ENCODE measurements at regions not wholly inside any gene's neighbourhood (a gene's known extent, or its start where the extent isn't known, plus 50 kb on each side); places are given as distances from the start of the nearest gene placed in this dataset.

DNA sequence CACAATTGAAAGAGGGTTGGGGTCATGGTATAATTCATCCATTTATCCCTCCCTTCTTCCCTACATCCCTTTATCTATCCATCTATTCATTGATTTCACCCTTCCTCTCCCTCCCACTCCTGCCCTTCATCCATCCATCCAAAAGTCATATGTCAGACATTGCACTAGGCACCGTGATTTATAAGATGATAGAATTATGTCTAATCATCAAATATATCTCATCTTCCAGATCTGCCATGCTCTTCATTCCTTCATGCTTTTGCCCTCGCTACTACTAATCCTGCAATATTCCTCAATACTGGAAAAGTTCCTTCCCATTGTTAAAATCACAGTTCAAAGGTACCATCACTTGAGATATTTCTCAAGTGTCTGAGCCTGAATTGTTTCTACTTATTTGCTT, 335.2 kb upstream of the CDH11 start:
- FAIRE-seq, result no peak
- Histone ChIP-seq H2AFZ (ENCODE audit: low read depth, low read length) (no peak overlapping the region), H3K4me3 (ENCODE audit: insufficient read depth, low read depth, low read length) (no peak overlapping the region), H3K9me3 (ENCODE audit: insufficient read depth, low read depth, low read length) (no peaks in the 10 kb centered on the region), H3K36me3 (ENCODE audit: insufficient read depth, low read length) (no peaks in the 10 kb centered on the region), H3K27ac (ENCODE audit: low read depth, low read length) (no peak overlapping the region), H3K4me2 (ENCODE audit: low read length) (no peak overlapping the region), H3K9ac (ENCODE audit: low read length) (no peak overlapping the region), H4K20me1 (ENCODE audit: insufficient read depth, low read length) (no peaks in the 10 kb centered on the region), H3K4me1 (ENCODE audit: insufficient read depth, low read length) (no peaks in the 10 kb centered on the region), H3K79me2 (ENCODE audit: insufficient read depth, low read length) (no peaks in the 10 kb centered on the region), H3K27me3 (ENCODE audit: insufficient read depth, low read length) (no peaks in the 10 kb centered on the region)
- no peaks in the 10 kb centered on the region for H3K36me3 Mint-ChIP-seq (ENCODE audit: low read depth, unreplicated experiment)
- H3K9me3 Mint-ChIP-seq (ENCODE audit: unreplicated experiment), result no peaks in the 10 kb centered on the region
- no peak for DNase-seq (ENCODE audit: low read depth)
- no peak overlapping the region for H3K27ac Mint-ChIP-seq (ENCODE audit: unreplicated experiment)
- TF ChIP-seq, protein P1, sequence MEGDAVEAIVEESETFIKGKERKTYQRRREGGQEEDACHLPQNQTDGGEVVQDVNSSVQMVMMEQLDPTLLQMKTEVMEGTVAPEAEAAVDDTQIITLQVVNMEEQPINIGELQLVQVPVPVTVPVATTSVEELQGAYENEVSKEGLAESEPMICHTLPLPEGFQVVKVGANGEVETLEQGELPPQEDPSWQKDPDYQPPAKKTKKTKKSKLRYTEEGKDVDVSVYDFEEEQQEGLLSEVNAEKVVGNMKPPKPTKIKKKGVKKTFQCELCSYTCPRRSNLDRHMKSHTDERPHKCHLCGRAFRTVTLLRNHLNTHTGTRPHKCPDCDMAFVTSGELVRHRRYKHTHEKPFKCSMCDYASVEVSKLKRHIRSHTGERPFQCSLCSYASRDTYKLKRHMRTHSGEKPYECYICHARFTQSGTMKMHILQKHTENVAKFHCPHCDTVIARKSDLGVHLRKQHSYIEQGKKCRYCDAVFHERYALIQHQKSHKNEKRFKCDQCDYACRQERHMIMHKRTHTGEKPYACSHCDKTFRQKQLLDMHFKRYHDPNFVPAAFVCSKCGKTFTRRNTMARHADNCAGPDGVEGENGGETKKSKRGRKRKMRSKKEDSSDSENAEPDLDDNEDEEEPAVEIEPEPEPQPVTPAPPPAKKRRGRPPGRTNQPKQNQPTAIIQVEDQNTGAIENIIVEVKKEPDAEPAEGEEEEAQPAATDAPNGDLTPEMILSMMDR (IDR thresholded peaks at IDR 0.05; ENCODE audit: insufficient read depth, low read depth, low read length), result no peak
- TF ChIP-seq EZH2 (IDR thresholded peaks at IDR 0.05; ENCODE audit: insufficient read depth, low read length), result no peak
- H3K4me1 Mint-ChIP-seq (ENCODE audit: low read depth, unreplicated experiment), result no peaks in the 10 kb centered on the region
- no peak overlapping the region for H3K4me3 Mint-ChIP-seq (ENCODE audit: unreplicated experiment)
- peaks cover 7% of the 10 kb centered on the region for H3K27me3 Mint-ChIP-seq (ENCODE audit: low read depth, unreplicated experiment)

GRCh38 chr16:65455761-65456160, 333.9 kb upstream of the CDH11 start:
- H3K4me3 ChIP-seq (ENCODE audit: insufficient read depth, low read depth, low read length), result no peak overlapping the region
- Mint-ChIP-seq H3K4me3 (ENCODE audit: unreplicated experiment) (no peak overlapping the region), H3K4me1 (ENCODE audit: low read depth, unreplicated experiment) (no peaks in the 10 kb centered on the region), H3K36me3 (ENCODE audit: low read depth, unreplicated experiment) (no peaks in the 10 kb centered on the region), H3K27me3 (ENCODE audit: low read depth, unreplicated experiment) (peaks cover 7% of the 10 kb centered on the region), H3K27ac (ENCODE audit: unreplicated experiment) (no peak overlapping the region), H3K9me3 (ENCODE audit: unreplicated experiment) (no peaks in the 10 kb centered on the region)
- no peaks in the 10 kb centered on the region for H3K27me3 ChIP-seq (ENCODE audit: insufficient read depth, low read length)
- H3K27ac ChIP-seq (ENCODE audit: low read depth, low read length), result no peak overlapping the region
- no peaks in the 10 kb centered on the region for H3K9me3 ChIP-seq (ENCODE audit: insufficient read depth, low read depth, low read length)
- DNase-seq (ENCODE audit: low read depth) (no peak), FAIRE-seq (no peak)
- no peak overlapping the region for H3K4me2 ChIP-seq (ENCODE audit: low read length)
- no peaks in the 10 kb centered on the region for H4K20me1 ChIP-seq (ENCODE audit: insufficient read depth, low read length)
- no peak overlapping the region for H3K9ac ChIP-seq (ENCODE audit: low read length)
- H2AFZ ChIP-seq (ENCODE audit: low read depth, low read length), result no peak overlapping the region
- H3K79me2 ChIP-seq (ENCODE audit: insufficient read depth, low read length), result no peaks in the 10 kb centered on the region
- H3K4me1 ChIP-seq (ENCODE audit: insufficient read depth, low read length), result no peaks in the 10 kb centered on the region
- TF ChIP-seq EZH2 (IDR thresholded peaks at IDR 0.05; ENCODE audit: insufficient read depth, low read length), result no peak
- TF ChIP-seq, protein P1 (IDR thresholded peaks at IDR 0.05; ENCODE audit: insufficient read depth, low read depth, low read length), result no peak
- H3K36me3 ChIP-seq (ENCODE audit: insufficient read depth, low read length), result no peaks in the 10 kb centered on the region

GRCh38 chr16:65453646-65454045, 331.8 kb upstream of the CDH11 start:
- Mint-ChIP-seq H3K36me3 (ENCODE audit: low read depth, unreplicated experiment) (no peaks in the 10 kb centered on the region), H3K27me3 (ENCODE audit: low read depth, unreplicated experiment) (peaks cover 7% of the 10 kb centered on the region), H3K9me3 (ENCODE audit: unreplicated experiment) (peaks cover 2% of the 10 kb centered on the region), H3K4me1 (ENCODE audit: low read depth, unreplicated experiment) (no peaks in the 10 kb centered on the region), H3K27ac (ENCODE audit: unreplicated experiment) (no peak overlapping the region), H3K4me3 (ENCODE audit: unreplicated experiment) (no peak overlapping the region)
- H4K20me1 ChIP-seq (ENCODE audit: insufficient read depth, low read length), result no peaks in the 10 kb centered on the region
- no peak overlapping the region for H3K9ac ChIP-seq (ENCODE audit: low read length)
- H3K36me3 ChIP-seq (ENCODE audit: insufficient read depth, low read length), result no peaks in the 10 kb centered on the region
- TF ChIP-seq, protein P1 (IDR thresholded peaks at IDR 0.05; ENCODE audit: insufficient read depth, low read depth, low read length), result no peak
- TF ChIP-seq EZH2 (IDR thresholded peaks at IDR 0.05; ENCODE audit: insufficient read depth, low read length), result no peak
- no peak overlapping the region for H3K27ac ChIP-seq (ENCODE audit: low read depth, low read length)
- no peaks in the 10 kb centered on the region for H3K9me3 ChIP-seq (ENCODE audit: insufficient read depth, low read depth, low read length)
- H3K79me2 ChIP-seq (ENCODE audit: insufficient read depth, low read length), result no peaks in the 10 kb centered on the region
- no peak overlapping the region for H2AFZ ChIP-seq (ENCODE audit: low read depth, low read length)
- DNase-seq (ENCODE audit: low read depth) (no peak), FAIRE-seq (no peak)
- H3K4me2 ChIP-seq (ENCODE audit: low read length), result no peak overlapping the region
- no peak overlapping the region for H3K4me3 ChIP-seq (ENCODE audit: insufficient read depth, low read depth, low read length)
- no peaks in the 10 kb centered on the region for H3K27me3 ChIP-seq (ENCODE audit: insufficient read depth, low read length)
- no peaks in the 10 kb centered on the region for H3K4me1 ChIP-seq (ENCODE audit: insufficient read depth, low read length)
